Aorta (tissue), 5 donors: ENCODE measurements at regions not wholly inside any gene's neighbourhood (a gene's known extent, or its start where the extent isn't known, plus 50 kb on each side); places are given as distances from the start of the nearest gene placed in this dataset.

ENCODE experiments used
- ATAC-seq: fragments of 200-7000 bp; cut with Tn5 transposase; one replicate; pipeline ENCODE4 v1.9.1; 2022; ENCODE audit warnings: moderate library complexity; ENCODE audit not compliant: low FRiP score
- DNase-seq, 2 donors: peaks; one replicate each; pipeline ENCODE4 v3.0.0-alpha.2; 2020
- H3K27ac ChIP-seq, 2 donors: one replicate each; pipeline ENCODE4 v1.5.1; 2013; ENCODE audit warnings: low read length in 2 of 2, mild to moderate bottlenecking in 2 of 2, moderate library complexity in 2 of 2, control low read depth in 1 of 2, inconsistent platforms in 1 of 2, low read depth in 1 of 2
- H3K27me3 ChIP-seq, 2 donors: one replicate each; pipeline ENCODE4 v1.6.1; 2013; ENCODE audit warnings: control low read depth in 1 of 2, low read length in 1 of 2, mild to moderate bottlenecking in 1 of 2, moderate library complexity in 1 of 2; ENCODE audit not compliant: insufficient read depth in 2 of 2, control insufficient read depth in 1 of 2
- H3K36me3 ChIP-seq, 2 donors: one replicate each; pipeline ENCODE4 v1.6.1; 2013; ENCODE audit warnings: control low read depth in 1 of 2, low read length in 1 of 2, mild to moderate bottlenecking in 1 of 2; ENCODE audit not compliant: insufficient read depth in 2 of 2, control insufficient read depth in 1 of 2
- H3K4me1 ChIP-seq, 2 donors: one replicate each; pipeline ENCODE4 v1.6.1; 2013; ENCODE audit warnings: low read length in 2 of 2, control low read depth in 1 of 2, mild to moderate bottlenecking in 1 of 2, moderate library complexity in 1 of 2; ENCODE audit not compliant: insufficient read depth in 2 of 2, control insufficient read depth in 1 of 2
- H3K4me3 ChIP-seq, 2 donors: one replicate each; pipeline ENCODE4 v1.5.1; 2013; ENCODE audit warnings: low read length in 2 of 2, control low read depth in 1 of 2, mild to moderate bottlenecking in 1 of 2
- H3K9me3 ChIP-seq: one replicate; pipeline ENCODE4 v1.6.1; 2013; ENCODE audit warnings: mild to moderate bottlenecking, low read length; ENCODE audit not compliant: control insufficient read depth
- WGBS, 2 donors: extraction: QIAGEN DNeasy Blood & Tissue Kit; methylation state at CpG; one replicate each; pipeline ENCODE4 v1.1.7; 2013; 5-methylcytosine and 5-hydroxymethylcytosine counted together
- intact Hi-C, 2 donors: fragments of 100-400 bp; cut with DNase I; formaldehyde crosslinking; loops; one replicate each; pipeline versions ENCODE4 v1.14.2 to v1.15.0; 2022
- donor health status: healthy with polysubstance abuse.
- donor health status: Bipolar disorder and iron deficiency.
- donor health status: DM: no; HTN: no; CAD: no.
- donor health status: DM: no; HTN: no; CAD: no.
- donor health status: DM: yes; HTN: yes; CAD: no.

GRCh38 chr2:76669966-76670465 is 852.2 kb downstream of the LRRTM4 start:
- DNase-seq (no peak), ATAC-seq (no peak)
- Histone ChIP-seq H3K4me1 (peaks cover 0 to 2% of the 10 kb centered on the region in 2 donors), H3K36me3 (no peaks in the 10 kb centered on the region), H3K4me3 (no peak overlapping the region), H3K27me3 (no peaks in the 10 kb centered on the region), H3K9me3 (no peaks in the 10 kb centered on the region), H3K27ac (no peak overlapping the region)
- intact Hi-C loops = no loop called here
- 11 to 13% methylated on average over 3 of the region's 3 CpGs for WGBS, 2 donors

- DNase-seq = no peak
- ATAC-seq = no peak
- WGBS, 2 donors = 23 to 25% methylated on average over 1 of the region's 1 CpG
- no peaks in the 10 kb centered on the region for H3K36me3 ChIP-seq
- no peaks in the 10 kb centered on the region for H3K9me3 ChIP-seq
- no peak overlapping the region for H3K27ac ChIP-seq
- H3K27me3 ChIP-seq = no peaks in the 10 kb centered on the region
- H3K4me1 ChIP-seq = peaks cover 0 to 2% of the 10 kb centered on the region in 2 donors
- intact Hi-C loops = no loop called here
- no peak overlapping the region for H3K4me3 ChIP-seq
Measured at GRCh38 chr2:76668279-76668678, 853.9 kb downstream of the LRRTM4 start.

GRCh38 chr2:76667821-76668271 is 854.3 kb downstream of the LRRTM4 start:
- DNase-seq (no peak), ATAC-seq (no peak)
- H3K27me3 ChIP-seq = no peaks in the 10 kb centered on the region
- intact Hi-C loops = no loop called here
- H3K4me3 ChIP-seq = no peak overlapping the region
- H3K27ac ChIP-seq = no peak overlapping the region
- WGBS, 2 donors = 28% methylated on average over 8 of the region's 8 CpGs
- no peaks in the 10 kb centered on the region for H3K9me3 ChIP-seq
- no peaks in the 10 kb centered on the region for H3K36me3 ChIP-seq
- H3K4me1 ChIP-seq = peaks cover 0 to 2% of the 10 kb centered on the region in 2 donors

GRCh38 chr2:76642129-76642528 is 880.0 kb downstream of the LRRTM4 start:
- peaks cover 1% of the 10 kb centered on the region for H3K9me3 ChIP-seq
- no peaks in the 10 kb centered on the region for H3K4me1 ChIP-seq
- DNase-seq (no peak), ATAC-seq (no peak)
- no peaks in the 10 kb centered on the region for H3K36me3 ChIP-seq
- no peak overlapping the region for H3K27ac ChIP-seq
- H3K4me3 ChIP-seq = no peak overlapping the region
- intact Hi-C loops = no loop called here
- WGBS, 2 donors = 10 to 11% methylated on average over 2 of the region's 2 CpGs
- H3K27me3 ChIP-seq = no peaks in the 10 kb centered on the region

GRCh38 chr2:76641506-76641905 is 880.7 kb downstream of the LRRTM4 start:
- no peak for DNase-seq
- H3K9me3 ChIP-seq = peaks cover 1% of the 10 kb centered on the region
- H3K4me1 ChIP-seq = no peaks in the 10 kb centered on the region
- ATAC-seq = no peak
- WGBS, 2 donors = 61 to 70% methylated on average over 3 of the region's 3 CpGs
- intact Hi-C loops = no loop called here
- H3K4me3 ChIP-seq = no peak overlapping the region
- no peak overlapping the region for H3K27ac ChIP-seq
- no peaks in the 10 kb centered on the region for H3K27me3 ChIP-seq
- no peaks in the 10 kb centered on the region for H3K36me3 ChIP-seq

- WGBS, 2 donors = 8 to 11% methylated on average over 1 of the region's 1 CpG
- H3K27ac ChIP-seq = no peak overlapping the region
- H3K4me3 ChIP-seq = no peak overlapping the region
- ATAC-seq (no peak), DNase-seq (no peak)
- intact Hi-C loops = no loop called here
- peaks cover 1% of the 10 kb centered on the region for H3K9me3 ChIP-seq
- no peaks in the 10 kb centered on the region for H3K36me3 ChIP-seq
- no peaks in the 10 kb centered on the region for H3K27me3 ChIP-seq
- no peaks in the 10 kb centered on the region for H3K4me1 ChIP-seq
Measured at GRCh38 chr2:76640905-76641304, 881.3 kb downstream of the LRRTM4 start.

- H3K9me3 ChIP-seq = peaks cover 1% of the 10 kb centered on the region
- no peaks in the 10 kb centered on the region for H3K4me1 ChIP-seq
- no peak overlapping the region for H3K27ac ChIP-seq
- intact Hi-C loops = no loop called here
- H3K36me3 ChIP-seq = no peaks in the 10 kb centered on the region
- H3K4me3 ChIP-seq = no peak overlapping the region
- DNase-seq (no peak), ATAC-seq (no peak)
- no peaks in the 10 kb centered on the region for H3K27me3 ChIP-seq
- WGBS, 2 donors = 71 to 83% methylated on average over 5 of the region's 5 CpGs
Measured at GRCh38 chr2:76639171-76639680, 883.0 kb downstream of the LRRTM4 start.

GRCh38 chr2:76633276-76633921 is 888.8 kb downstream of the LRRTM4 start:
- Histone ChIP-seq H3K27me3 (no peaks in the 10 kb centered on the region), H3K36me3 (no peaks in the 10 kb centered on the region), H3K4me3 (no peak overlapping the region), H3K27ac (no peak overlapping the region), H3K4me1 (no peaks in the 10 kb centered on the region), H3K9me3 (peaks cover 2% of the 10 kb centered on the region)
- WGBS, 2 donors = 90% methylated on average over 3 of the region's 3 CpGs
- ATAC-seq (no peak), DNase-seq (no peak)
- intact Hi-C loops = no loop called here

GRCh38 chr2:76625101-76625500 is 897.1 kb downstream of the LRRTM4 start:
- ATAC-seq = peak; percentile 19
- Histone ChIP-seq H3K27ac (no peak overlapping the region), H3K27me3 (no peaks in the 10 kb centered on the region), H3K4me1 (no peaks in the 10 kb centered on the region), H3K36me3 (no peaks in the 10 kb centered on the region), H3K4me3 (no peak overlapping the region), H3K9me3 (peaks cover 1% of the 10 kb centered on the region)
- 72 to 75% methylated on average over 3 of the region's 3 CpGs for WGBS, 2 donors
- intact Hi-C loops = no loop called here
- peak in 1 of 2 donors; percentile 26 for DNase-seq
